Neural cell (in vitro differentiated cells): ENCODE measurements at regions not wholly inside any gene's neighbourhood (a gene's known extent, or its start where the extent isn't known, plus 50 kb on each side); places are given as distances from the start of the nearest gene placed in this dataset.

ENCODE experiments used
- H2AFZ ChIP-seq: fragments of 200-600, 300-800 bp; sonication (generic), shearing (Covaris generic); 2 replicates; pipeline ENCODE4 v1.6.0; 2014; ENCODE audit warnings: low read depth, mild to moderate bottlenecking, antibody characterized with exemption, low read length, moderate library complexity
- H3F3A ChIP-seq: fragments of 200-600 bp; shearing (Covaris generic); 2 replicates; pipeline ENCODE4 v1.6.1; 2016; ENCODE audit warnings: mild to moderate bottlenecking, moderate library complexity, mixed read lengths, antibody characterized with exemption, low read length; ENCODE audit not compliant: insufficient read depth, poor library complexity, severe bottlenecking
- H3K27ac ChIP-seq: fragments of 200-600, 300-800 bp; sonication (generic), shearing (Covaris generic); 2 replicates; pipeline ENCODE4 v1.5.1; 2014; ENCODE audit warnings: mild to moderate bottlenecking, low read length, moderate library complexity
- H3K27me3 ChIP-seq: fragments of 300-800, 200-600 bp; sonication (generic), shearing (Covaris generic); 2 replicates; pipeline ENCODE4 v1.6.0; 2014; ENCODE audit warnings: mild to moderate bottlenecking, low read depth, low read length, moderate library complexity; ENCODE audit not compliant: insufficient read depth
- H3K36me3 ChIP-seq: fragments of 300-800, 200-600 bp; sonication (generic), shearing (Covaris generic); 2 replicates; pipeline ENCODE4 v1.5.1; 2014; ENCODE audit warnings: mild to moderate bottlenecking, antibody characterized with exemption, low read length, moderate library complexity; ENCODE audit not compliant: insufficient read depth
- H3K4me2 ChIP-seq: fragments of 300-800, 200-600 bp; sonication (generic), shearing (Covaris generic); 2 replicates; pipeline ENCODE4 v1.6.0; 2014; ENCODE audit warnings: mild to moderate bottlenecking, low read length
- H3K4me3 ChIP-seq: fragments of 300-800, 200-600 bp; sonication (generic), shearing (Covaris generic); 2 replicates; pipeline ENCODE4 v1.5.1; 2014; ENCODE audit warnings: mild to moderate bottlenecking, low read length, moderate library complexity
- H3K79me2 ChIP-seq: fragments of 200-600 bp; shearing (Covaris generic); replicated peaks from 2 replicates; pipeline ENCODE4 v1.6.0; 2014; ENCODE audit warnings: mild to moderate bottlenecking, low read length, moderate library complexity; ENCODE audit not compliant: insufficient read depth
- H3K9ac ChIP-seq: fragments of 300-800, 200-600 bp; sonication (generic), shearing (Covaris generic); 2 replicates; pipeline ENCODE4 v1.6.1; 2016; ENCODE audit warnings: mild to moderate bottlenecking, low read length, mixed read lengths
- H3K9me2 ChIP-seq: fragments of 200-600 bp; shearing (Covaris generic); 2 replicates; pipeline ENCODE4 v1.6.1; 2016; ENCODE audit warnings: mild to moderate bottlenecking, low read length, mixed read lengths; ENCODE audit not compliant: insufficient read depth
- H3K9me3 ChIP-seq: fragments of 200-600, 300-800 bp; sonication (generic), shearing (Covaris generic); 2 replicates; pipeline ENCODE4 v1.6.1; 2016; ENCODE audit warnings: mild to moderate bottlenecking, mixed run types, low read length, moderate library complexity, mixed read lengths
- H4K20me1 ChIP-seq: fragments of 200-600 bp; shearing (Covaris generic); 2 replicates; pipeline ENCODE4 v1.6.1; 2016; ENCODE audit warnings: mild to moderate bottlenecking, mixed run types; ENCODE audit not compliant: insufficient read depth
- CTCF ChIP-seq: fragments of 450-650 bp; IDR thresholded peaks from 2 replicates; pipeline ENCODE4 v1.5.1; 2014; ENCODE audit warnings: antibody characterized with exemption, mild to moderate bottlenecking, moderate library complexity; ENCODE audit not compliant: poor library complexity, severe bottlenecking
- EP300 ChIP-seq: fragments of 450-650 bp; conservative IDR thresholded peaks from 2 replicates; pipeline ENCODE4 v1.6.1; 2014; ENCODE audit warnings: antibody characterized with exemption, mild to moderate bottlenecking, moderate library complexity; ENCODE audit not compliant: poor library complexity, severe bottlenecking
- EZH2 ChIP-seq: fragments of 200-600, 300-800 bp; shearing (Covaris generic), sonication (generic); IDR thresholded peaks from 2 replicates; pipeline ENCODE4 v1.6.1; 2014; ENCODE audit warnings: antibody characterized with exemption, low read length, borderline replicate concordance, mild to moderate bottlenecking; ENCODE audit not compliant: insufficient read depth, poor library complexity, severe bottlenecking
- MXI1 ChIP-seq: fragments of 450-650 bp; conservative IDR thresholded peaks from 2 replicates; pipeline ENCODE4 v1.6.1; 2014; ENCODE audit warnings: antibody characterized with exemption, mild to moderate bottlenecking; ENCODE audit not compliant: poor library complexity, severe bottlenecking
- POLR2AphosphoS5 ChIP-seq: IDR thresholded peaks from 2 replicates; pipeline ENCODE4 v1.6.1; 2012
- RAD21 ChIP-seq: fragments of 450-650 bp; conservative IDR thresholded peaks from 2 replicates; pipeline ENCODE4 v1.6.1; 2014; ENCODE audit warnings: antibody characterized with exemption, mild to moderate bottlenecking, moderate library complexity
- REST ChIP-seq: IDR thresholded peaks from 2 replicates; pipeline ENCODE4 v1.6.1; 2012; ENCODE audit warnings: borderline replicate concordance
- SMC3 ChIP-seq: fragments of 450-650 bp; conservative IDR thresholded peaks from 2 replicates; pipeline ENCODE4 v1.6.1; 2014; ENCODE audit warnings: antibody characterized with exemption, mild to moderate bottlenecking, moderate library complexity; ENCODE audit not compliant: poor library complexity
- TAF1 ChIP-seq: IDR thresholded peaks from 2 replicates; pipeline ENCODE4 v1.6.1; 2012; ENCODE audit warnings: low read depth

GRCh38 chr5:3313569-3313968 is 282.1 kb upstream of the IRX1 start:
- Histone ChIP-seq H3K9me2 (no peaks in the 10 kb centered on the region), H3K79me2 (no peaks in the 10 kb centered on the region), H3K4me2 (no peak overlapping the region), H3K27ac (no peak overlapping the region), H3K36me3 (no peaks in the 10 kb centered on the region), H3K4me3 (no peak overlapping the region), H3K9me3 (peaks cover 10% of the 10 kb centered on the region), H3K27me3 (no peaks in the 10 kb centered on the region), H2AFZ (no peak overlapping the region), H3F3A (no peaks in the 10 kb centered on the region), H4K20me1 (no peaks in the 10 kb centered on the region), H3K9ac (no peak overlapping the region)
- no peak for TF ChIP-seq RAD21
- no peak for TF ChIP-seq MXI1
- TF ChIP-seq CTCF: no peak
- no peak for TF ChIP-seq EP300
- no peak for TF ChIP-seq TAF1
- TF ChIP-seq EZH2: no peak

- Histone ChIP-seq H3K4me3 (no peak overlapping the region), H3K27me3 (no peaks in the 10 kb centered on the region), H3K9me3 (peaks cover 10% of the 10 kb centered on the region), H3K27ac (no peak overlapping the region), H3K4me2 (no peak overlapping the region), H2AFZ (no peak overlapping the region), H3K36me3 (no peaks in the 10 kb centered on the region), H3K9me2 (no peaks in the 10 kb centered on the region), H3K79me2 (no peaks in the 10 kb centered on the region), H3K9ac (no peak overlapping the region), H4K20me1 (no peaks in the 10 kb centered on the region), H3F3A (no peaks in the 10 kb centered on the region)
- TF ChIP-seq EP300 (no peak), POLR2AphosphoS5 (no peak), SMC3 (no peak), MXI1 (no peak), TAF1 (no peak), RAD21 (no peak), REST (no peak), CTCF (no peak), EZH2 (no peak)
These were observed 283.3 kb upstream of the IRX1 start for GRCh38 chr5:3312299-3312698.
